A549 (cell line): ENCODE measurements at regions not wholly inside any gene's neighbourhood (a gene's known extent, or its start where the extent isn't known, plus 50 kb on each side); places are given as distances from the start of the nearest gene placed in this dataset.

ENCODE experiments used
- RFX5 ChIP-seq: fragments of 450-650 bp; IDR thresholded peaks from 2 replicates; pipeline ENCODE4 v1.7.1; 2014; ENCODE audit warnings: antibody characterized with exemption, mild to moderate bottlenecking, moderate library complexity
- TP53 ChIP-seq: fragments of 250-450 bp; sonication (Bioruptor Pico); IDR thresholded peaks from 2 replicates; pipeline ENCODE4 v1.5.0; 2021; ENCODE audit warnings: mild to moderate bottlenecking, moderate library complexity
- ZC3H11A ChIP-seq: fragments of 450-650 bp; IDR thresholded peaks from 2 replicates; pipeline ENCODE4 v1.6.1; 2014; ENCODE audit warnings: antibody characterized with exemption, mild to moderate bottlenecking

GRCh38 chrX:110409925-110410324 is 51.3 kb downstream of the RTL9 start:
- TF ChIP-seq ZC3H11A (no peak), RFX5 (no peak), TP53 (CRISPR knock-in tag) (no peak)
